ENCODE measurements at regions not wholly inside any gene's neighbourhood (a gene's known extent, or its start where the extent isn't known, plus 50 kb on each side); places are given as distances from the start of the nearest gene placed in this dataset.

- no peak for DNase-seq
- no peaks in the 10 kb centered on the region for H3K36me3 ChIP-seq (ENCODE audit: low read depth)
- ChIA-PET CTCF (no interaction called here), POLR2A (ENCODE audit: unreplicated experiment) (no interaction called here)
- no peaks in the 10 kb centered on the region for H3K27me3 ChIP-seq (ENCODE audit: insufficient read depth, low read depth)
- no peaks in the 10 kb centered on the region for H3K9me2 ChIP-seq (ENCODE audit: insufficient read depth)
- H3K9me3 ChIP-seq (ENCODE audit: insufficient read depth, low read depth) = no peaks in the 10 kb centered on the region
- no peak overlapping the region for H3K4me2 ChIP-seq
- no peaks in the 10 kb centered on the region for H3K4me1 ChIP-seq (replicated peaks; ENCODE audit: insufficient read depth)
- no peak overlapping the region for H3K27ac ChIP-seq
- TF ChIP-seq CTCF (conservative IDR thresholded peaks at IDR 0.05) (no peak), EZH2 (IDR thresholded peaks at IDR 0.05; ENCODE audit: low read depth) (no peak)
- no peak overlapping the region for H2AFZ ChIP-seq
- no peaks in the 10 kb centered on the region for H3K79me2 ChIP-seq (ENCODE audit: low read depth)
- intact Hi-C loops (cut with micrococcal nuclease; ENCODE audit: unreplicated experiment) = no loop called here
- H4K20me1 ChIP-seq (ENCODE audit: insufficient read depth) = no peaks in the 10 kb centered on the region
- H3F3A ChIP-seq (ENCODE audit: insufficient read depth, low read depth) = no peaks in the 10 kb centered on the region
- BruUV-seq (replicated peaks) = no TSS peak
- H3K4me3 ChIP-seq = no peak overlapping the region
These were observed 243.0 kb downstream of the PCDH17 start for GRCh38 chr13:57874530-57874929.

GRCh38 chr13:57877601-57878000, 246.1 kb downstream of the PCDH17 start:
- Histone ChIP-seq H3K4me1 (replicated peaks; ENCODE audit: insufficient read depth) (no peaks in the 10 kb centered on the region), H3K27ac (no peak overlapping the region), H3K36me3 (ENCODE audit: low read depth) (no peaks in the 10 kb centered on the region), H3F3A (ENCODE audit: insufficient read depth, low read depth) (no peaks in the 10 kb centered on the region), H3K4me3 (no peak overlapping the region), H3K27me3 (ENCODE audit: insufficient read depth, low read depth) (no peaks in the 10 kb centered on the region), H4K20me1 (ENCODE audit: insufficient read depth) (no peaks in the 10 kb centered on the region), H3K9me3 (ENCODE audit: insufficient read depth, low read depth) (no peaks in the 10 kb centered on the region), H2AFZ (no peak overlapping the region), H3K4me2 (no peak overlapping the region), H3K9me2 (ENCODE audit: insufficient read depth) (no peaks in the 10 kb centered on the region), H3K79me2 (ENCODE audit: low read depth) (no peaks in the 10 kb centered on the region)
- no peak for DNase-seq
- ChIA-PET CTCF (no interaction called here), POLR2A (ENCODE audit: unreplicated experiment) (no interaction called here)
- intact Hi-C loops (cut with micrococcal nuclease; ENCODE audit: unreplicated experiment) = no loop called here
- no TSS peak for BruUV-seq (replicated peaks)
- TF ChIP-seq EZH2 (IDR thresholded peaks at IDR 0.05; ENCODE audit: low read depth) (no peak), CTCF (conservative IDR thresholded peaks at IDR 0.05) (no peak)

- H3K36me3 ChIP-seq (ENCODE audit: low read depth) = no peaks in the 10 kb centered on the region
- H3K27ac ChIP-seq = no peak overlapping the region
- ChIA-PET POLR2A (ENCODE audit: unreplicated experiment) (no interaction called here), CTCF (no interaction called here)
- no TSS peak for BruUV-seq (replicated peaks)
- no peaks in the 10 kb centered on the region for H3K9me2 ChIP-seq (ENCODE audit: insufficient read depth)
- H3F3A ChIP-seq (ENCODE audit: insufficient read depth, low read depth) = no peaks in the 10 kb centered on the region
- no peaks in the 10 kb centered on the region for H4K20me1 ChIP-seq (ENCODE audit: insufficient read depth)
- no peak overlapping the region for H3K4me3 ChIP-seq
- H3K27me3 ChIP-seq (ENCODE audit: insufficient read depth, low read depth) = no peaks in the 10 kb centered on the region
- no peaks in the 10 kb centered on the region for H3K4me1 ChIP-seq (replicated peaks; ENCODE audit: insufficient read depth)
- H3K4me2 ChIP-seq = no peak overlapping the region
- H2AFZ ChIP-seq = no peak overlapping the region
- TF ChIP-seq CTCF (conservative IDR thresholded peaks at IDR 0.05) (no peak), EZH2 (IDR thresholded peaks at IDR 0.05; ENCODE audit: low read depth) (no peak)
- H3K9me3 ChIP-seq (ENCODE audit: insufficient read depth, low read depth) = no peaks in the 10 kb centered on the region
- H3K79me2 ChIP-seq (ENCODE audit: low read depth) = no peaks in the 10 kb centered on the region
- no peak for DNase-seq
- intact Hi-C loops (cut with micrococcal nuclease; ENCODE audit: unreplicated experiment) = no loop called here
These were observed 246.7 kb downstream of the PCDH17 start for GRCh38 chr13:57878291-57878690.
